IMR-90 (cell line): ENCODE measurements at regions not wholly inside any gene's neighbourhood (a gene's known extent, or its start where the extent isn't known, plus 50 kb on each side); places are given as distances from the start of the nearest gene placed in this dataset.

Experiments used
- ATAC-seq: fragments of 200-7000 bp; cut with Tn5 transposase; 2 replicates; pipeline ENCODE4 v1.9.1; 2020; ENCODE audit warnings: low read depth, mild to moderate bottlenecking, moderate library complexity
- BruUV-seq: library from RNA; stranded (reverse); fragments of 400-500 nt; replicated peaks from 2 replicates; lab custom pipeline; 2021; lab: Mats Ljungman, UMichigan
- CTCF ChIA-PET: fragments of 300-600 bp; formaldehyde crosslinking; extraction: SDS; loops from one replicate; lab custom pipeline; 2021; ENCODE audit warnings: antibody characterized with exemption; lab: Yijun Ruan, JAX
- POLR2A ChIA-PET: fragments of 300-600 bp; sonication (Branson Sonifier 250); formaldehyde crosslinking; loops from one replicate; lab custom pipeline; 2022; ENCODE audit warnings: antibody characterized with exemption; ENCODE audit not compliant: unreplicated experiment; lab: Charles Lee
- DNase-seq: peaks from one replicate; pipeline ENCODE4 v3.0.0; 2013
- H2AFZ ChIP-seq: replicated peaks from 2 replicates; pipeline ENCODE3; 2013; ENCODE audit warnings: low read length, mild to moderate bottlenecking; ENCODE audit not compliant: poor library complexity
- H2AK5ac ChIP-seq: 2 replicates; pipeline ENCODE4 v1.6.1; 2013; ENCODE audit warnings: low read depth, low read length, inconsistent platforms
- H2AK9ac ChIP-seq: replicated peaks from 2 replicates; pipeline ENCODE3; 2013; ENCODE audit warnings: mild to moderate bottlenecking, low read depth, low read length, moderate library complexity; ENCODE audit not compliant: poor library complexity
- H2BK120ac ChIP-seq: 2 replicates; pipeline ENCODE4 v1.6.1; 2013; ENCODE audit warnings: low read depth, low read length, inconsistent platforms
- H2BK15ac ChIP-seq: 3 replicates; pipeline ENCODE4 v1.6.1; 2013; ENCODE audit warnings: low read depth, low read length, inconsistent platforms
- H2BK20ac ChIP-seq: 2 replicates; pipeline ENCODE4 v1.6.1; 2013; ENCODE audit warnings: low read depth, mild to moderate bottlenecking, inconsistent platforms, low read length, moderate library complexity
- H2BK5ac ChIP-seq: 2 replicates; pipeline ENCODE4 v1.6.1; 2013; ENCODE audit warnings: mild to moderate bottlenecking, low read depth, low read length, inconsistent platforms; ENCODE audit not compliant: poor library complexity, severe bottlenecking
- H3K14ac ChIP-seq: replicated peaks from 2 replicates; pipeline ENCODE4 v1.6.1; 2013; ENCODE audit warnings: low read depth, low read length, inconsistent platforms
- H3K18ac ChIP-seq: 2 replicates; pipeline ENCODE4 v1.6.1; 2013; ENCODE audit warnings: low read depth, low read length, control low read depth
- H3K23ac ChIP-seq: 2 replicates; pipeline ENCODE4 v1.6.1; 2013; ENCODE audit warnings: low read depth, low read length, inconsistent platforms
- H3K27ac ChIP-seq: 2 replicates; pipeline ENCODE4 v1.5.1; 2013; ENCODE audit warnings: mild to moderate bottlenecking, control low read depth, low read length; ENCODE audit not compliant: insufficient read depth
- H3K27me3 ChIP-seq: 2 replicates; pipeline ENCODE4 v1.6.1; 2013; ENCODE audit warnings: low read length; ENCODE audit not compliant: control insufficient read depth, insufficient read depth
- H3K36me3 ChIP-seq: 2 replicates; pipeline ENCODE4 v1.6.1; 2013; ENCODE audit warnings: low read length, mixed read lengths; ENCODE audit not compliant: control insufficient read depth, insufficient read depth
- H3K4ac ChIP-seq: 2 replicates; pipeline ENCODE4 v1.6.1; 2013; ENCODE audit warnings: low read depth, low read length, inconsistent platforms
- H3K4me1 ChIP-seq: 2 replicates; pipeline ENCODE4 v1.6.1; 2013; ENCODE audit warnings: low read length, mixed read lengths; ENCODE audit not compliant: control insufficient read depth, insufficient read depth
- H3K4me2 ChIP-seq: 2 replicates; pipeline ENCODE4 v1.6.1; 2013; ENCODE audit warnings: low read depth, mild to moderate bottlenecking, control low read depth, low read length, moderate library complexity
- H3K4me3 ChIP-seq: 2 replicates; pipeline ENCODE4 v1.5.1; 2013; ENCODE audit warnings: low read depth, mild to moderate bottlenecking, control low read depth, low read length, moderate library complexity; ENCODE audit not compliant: insufficient read depth
- H3K56ac ChIP-seq: 2 replicates; pipeline ENCODE4 v1.6.1; 2013; ENCODE audit warnings: low read length, inconsistent platforms; ENCODE audit not compliant: insufficient read depth; ENCODE audit errors: extremely low read depth
- H3K79me1 ChIP-seq, 2 experiments: 2 replicates each; pipeline ENCODE4 v1.6.1; 2013; ENCODE audit warnings: low read length in 2 of 2, inconsistent platforms in 1 of 2, low read depth in 1 of 2
- H3K9ac ChIP-seq: 2 replicates; pipeline ENCODE4 v1.6.1; 2013; ENCODE audit warnings: low read depth, low read length, control low read depth
- H3K9me1 ChIP-seq: 2 replicates; pipeline ENCODE4 v1.6.1; 2013; ENCODE audit warnings: low read length, inconsistent platforms; ENCODE audit not compliant: insufficient read depth
- H3K9me3 ChIP-seq: 2 replicates; pipeline ENCODE4 v1.6.1; 2013; ENCODE audit warnings: low read length; ENCODE audit not compliant: control insufficient read depth, insufficient read depth
- H4K20me1 ChIP-seq: 2 replicates; pipeline ENCODE4 v1.6.1; 2013; ENCODE audit warnings: low read length, inconsistent platforms; ENCODE audit not compliant: insufficient read depth
- H4K5ac ChIP-seq: 2 replicates; pipeline ENCODE4 v1.6.1; 2013; ENCODE audit warnings: mild to moderate bottlenecking, low read depth, low read length, control low read depth
- H4K8ac ChIP-seq, 2 experiments: 2 replicates each; pipeline ENCODE4 v1.6.1; 2013; ENCODE audit warnings: low read depth in 2 of 2, low read length in 2 of 2, control low read depth in 1 of 2, inconsistent platforms in 1 of 2
- H4K91ac ChIP-seq: 2 replicates; pipeline ENCODE4 v1.6.1; 2013; ENCODE audit warnings: low read depth, low read length, inconsistent platforms; ENCODE audit not compliant: insufficient read depth
- BHLHE40 ChIP-seq: fragments of 150-350 bp; IDR thresholded peaks from 2 replicates; pipeline ENCODE4 v1.6.1; 2016; ENCODE audit warnings: mild to moderate bottlenecking, low read depth, low read length
- CEBPB ChIP-seq: IDR thresholded peaks from 2 replicates; pipeline ENCODE4 v1.6.1; 2012; ENCODE audit warnings: low read depth, low read length, improper control_type of control experiment
- CHD1 ChIP-seq: IDR thresholded peaks from 2 replicates; pipeline ENCODE4 v1.6.1; 2012; ENCODE audit warnings: low read depth, low read length, improper control_type of control experiment
- FOS ChIP-seq: fragments of 150-350 bp; IDR thresholded peaks from 2 replicates; pipeline ENCODE4 v1.6.1; 2016; ENCODE audit warnings: low read depth, low read length
- MAFK ChIP-seq: IDR thresholded peaks from 2 replicates; pipeline ENCODE4 v1.6.1; 2012; ENCODE audit warnings: low read depth, low read length, improper control_type of control experiment
- MAZ ChIP-seq: IDR thresholded peaks from 2 replicates; pipeline ENCODE4 v1.6.1; 2012; ENCODE audit warnings: low read depth, mild to moderate bottlenecking, low read length, improper control_type of control experiment, moderate library complexity, borderline replicate concordance
- MXI1 ChIP-seq: IDR thresholded peaks from 2 replicates; pipeline ENCODE4 v1.6.1; 2012; ENCODE audit warnings: low read depth, mild to moderate bottlenecking, low read length, moderate library complexity, borderline replicate concordance
- NFE2L2 ChIP-seq: fragments of 150-350 bp; IDR thresholded peaks from 2 replicates; pipeline ENCODE4 v1.6.1; 2016; ENCODE audit warnings: low read depth, mild to moderate bottlenecking, low read length
- POLR2A ChIP-seq: IDR thresholded peaks from 2 replicates; pipeline ENCODE4 v1.6.1; 2012; ENCODE audit warnings: mild to moderate bottlenecking, low read depth, low read length
- RAD21 ChIP-seq: IDR thresholded peaks from 2 replicates; pipeline ENCODE4 v1.6.1; 2012; ENCODE audit warnings: low read length, improper control_type of control experiment
- RCOR1 ChIP-seq: IDR thresholded peaks from 2 replicates; pipeline ENCODE4 v1.6.1; 2012; ENCODE audit warnings: mild to moderate bottlenecking, low read length, improper control_type of control experiment; ENCODE audit not compliant: insufficient replicate concordance
- RFX5 ChIP-seq: IDR thresholded peaks from 2 replicates; pipeline ENCODE4 v1.8.0; 2012; ENCODE audit warnings: low read depth, mild to moderate bottlenecking, low read length, moderate library complexity
- SMC3 ChIP-seq: fragments of 150-350 bp; IDR thresholded peaks from 2 replicates; pipeline ENCODE4 v1.6.1; 2016; ENCODE audit warnings: low read depth, mild to moderate bottlenecking, antibody characterized with exemption, low read length, moderate library complexity
- WGBS, 2 experiments: methylation state at CpG; one replicate each; pipeline versions ENCODE4 v1.1.5 to v1.1.7; 2013; ENCODE audit warnings: missing lambda C conversion rate in 2 of 2; ENCODE audit not compliant: insufficient read length in 1 of 2; ENCODE audit errors: extremely low coverage in 2 of 2; 5-methylcytosine and 5-hydroxymethylcytosine counted together
- dilution Hi-C: fragments of 300-500 bp; cut with HindIII; formaldehyde crosslinking; loops from one replicate; pipeline ENCODE4 v1.14.3; 2018; ENCODE audit warnings: low sequenced_read_pairs; ENCODE audit not compliant: unreplicated experiment
- in situ Hi-C: fragments of 300-500 bp; cut with MboI; formaldehyde crosslinking; loops from 3 replicates; pipeline ENCODE4 v1.14.3; 2019; ENCODE audit warnings: low sequenced_read_pairs, inconsistent platforms, mixed read lengths
- intact Hi-C: fragments of 100-400 bp; cut with micrococcal nuclease; formaldehyde crosslinking; loops from 2 replicates; pipeline ENCODE4 v1.10.0; 2022
- TF ChIP-seq, protein P1 (sequence below): fragments of 150-350 bp; IDR thresholded peaks from 2 replicates; pipeline ENCODE4 v1.6.1; 2017; ENCODE audit warnings: mild to moderate bottlenecking, antibody characterized with exemption, low read length, low read depth
- TF ChIP-seq, protein P2 (sequence below): fragments of 150-350 bp; IDR thresholded peaks from 2 replicates; pipeline ENCODE4 v1.6.1; 2016; ENCODE audit warnings: low read depth, mild to moderate bottlenecking, low read length, moderate library complexity, borderline replicate concordance
- TF ChIP-seq, protein P3 (sequence below): conservative IDR thresholded peaks from 2 replicates; pipeline ENCODE4 v1.5.1; 2012; ENCODE audit warnings: mild to moderate bottlenecking, low read depth, low read length, improper control_type of control experiment

DNA sequence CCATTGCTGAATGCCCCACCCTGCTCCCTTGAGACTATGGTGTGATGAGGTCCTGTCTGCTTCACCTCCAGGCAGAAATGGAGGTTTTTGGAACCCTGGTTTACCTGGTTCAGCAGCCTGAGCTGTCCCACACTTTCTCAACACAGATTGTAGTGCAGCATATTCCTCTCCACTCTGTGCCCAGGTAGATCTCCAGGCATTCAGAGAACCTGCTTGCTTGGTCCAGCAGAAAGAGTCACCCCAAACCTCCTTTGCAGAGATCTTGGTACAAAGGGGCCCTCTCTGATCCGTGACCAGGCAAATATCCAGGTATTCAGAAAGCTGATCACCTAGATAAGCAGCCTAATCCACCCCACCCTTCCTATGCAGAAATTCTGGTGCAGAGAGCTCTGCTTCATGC is 1288.2 kb upstream of the CRIM1 start:
- H3K4ac ChIP-seq: no peak overlapping the region
- H2AFZ ChIP-seq: no peak overlapping the region
- no peak overlapping the region for H2BK20ac ChIP-seq
- dilution Hi-C loops (no loop called here), intact Hi-C loops (no loop called here), in situ Hi-C loops (no loop called here)
- no peak overlapping the region for H3K4me2 ChIP-seq
- no peaks in the 10 kb centered on the region for H4K20me1 ChIP-seq
- H3K4me1 ChIP-seq: no peaks in the 10 kb centered on the region
- H3K79me1 ChIP-seq: no peaks in the 10 kb centered on the region
- no peak overlapping the region for H3K9ac ChIP-seq
- 0% methylated on average over 1 of the region's 1 CpG; no CpG with 5 or more reads in 1 of the 2 experiments for WGBS, 2 experiments
- no peak overlapping the region for H3K56ac ChIP-seq
- H3K27ac ChIP-seq: no peak overlapping the region
- ATAC-seq (no peak), DNase-seq (no peak)
- no peak overlapping the region for H2AK9ac ChIP-seq
- H4K5ac ChIP-seq: no peak overlapping the region
- no peak overlapping the region for H3K4me3 ChIP-seq
- H3K9me3 ChIP-seq: peaks cover 14% of the 10 kb centered on the region
- H3K9me1 ChIP-seq: no peaks in the 10 kb centered on the region
- H2AK5ac ChIP-seq: no peak overlapping the region
- no peak overlapping the region for H3K23ac ChIP-seq
- BruUV-seq: no TSS peak
- H2BK5ac ChIP-seq: no peak overlapping the region
- H3K27me3 ChIP-seq: no peaks in the 10 kb centered on the region
- TF ChIP-seq RCOR1 (no peak), FOS (no peak), MXI1 (no peak), BHLHE40 (no peak), RFX5 (no peak), MAFK (no peak), RAD21 (no peak), CEBPB (no peak), SMC3 (no peak), CHD1 (no peak), MAZ (no peak), POLR2A (no peak), NFE2L2 (no peak)
- TF ChIP-seq, protein P1, sequence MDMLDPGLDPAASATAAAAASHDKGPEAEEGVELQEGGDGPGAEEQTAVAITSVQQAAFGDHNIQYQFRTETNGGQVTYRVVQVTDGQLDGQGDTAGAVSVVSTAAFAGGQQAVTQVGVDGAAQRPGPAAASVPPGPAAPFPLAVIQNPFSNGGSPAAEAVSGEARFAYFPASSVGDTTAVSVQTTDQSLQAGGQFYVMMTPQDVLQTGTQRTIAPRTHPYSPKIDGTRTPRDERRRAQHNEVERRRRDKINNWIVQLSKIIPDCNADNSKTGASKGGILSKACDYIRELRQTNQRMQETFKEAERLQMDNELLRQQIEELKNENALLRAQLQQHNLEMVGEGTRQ: no peak
- TF ChIP-seq, protein P2, sequence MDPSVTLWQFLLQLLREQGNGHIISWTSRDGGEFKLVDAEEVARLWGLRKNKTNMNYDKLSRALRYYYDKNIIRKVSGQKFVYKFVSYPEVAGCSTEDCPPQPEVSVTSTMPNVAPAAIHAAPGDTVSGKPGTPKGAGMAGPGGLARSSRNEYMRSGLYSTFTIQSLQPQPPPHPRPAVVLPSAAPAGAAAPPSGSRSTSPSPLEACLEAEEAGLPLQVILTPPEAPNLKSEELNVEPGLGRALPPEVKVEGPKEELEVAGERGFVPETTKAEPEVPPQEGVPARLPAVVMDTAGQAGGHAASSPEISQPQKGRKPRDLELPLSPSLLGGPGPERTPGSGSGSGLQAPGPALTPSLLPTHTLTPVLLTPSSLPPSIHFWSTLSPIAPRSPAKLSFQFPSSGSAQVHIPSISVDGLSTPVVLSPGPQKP: no peak
- TF ChIP-seq, protein P3, sequence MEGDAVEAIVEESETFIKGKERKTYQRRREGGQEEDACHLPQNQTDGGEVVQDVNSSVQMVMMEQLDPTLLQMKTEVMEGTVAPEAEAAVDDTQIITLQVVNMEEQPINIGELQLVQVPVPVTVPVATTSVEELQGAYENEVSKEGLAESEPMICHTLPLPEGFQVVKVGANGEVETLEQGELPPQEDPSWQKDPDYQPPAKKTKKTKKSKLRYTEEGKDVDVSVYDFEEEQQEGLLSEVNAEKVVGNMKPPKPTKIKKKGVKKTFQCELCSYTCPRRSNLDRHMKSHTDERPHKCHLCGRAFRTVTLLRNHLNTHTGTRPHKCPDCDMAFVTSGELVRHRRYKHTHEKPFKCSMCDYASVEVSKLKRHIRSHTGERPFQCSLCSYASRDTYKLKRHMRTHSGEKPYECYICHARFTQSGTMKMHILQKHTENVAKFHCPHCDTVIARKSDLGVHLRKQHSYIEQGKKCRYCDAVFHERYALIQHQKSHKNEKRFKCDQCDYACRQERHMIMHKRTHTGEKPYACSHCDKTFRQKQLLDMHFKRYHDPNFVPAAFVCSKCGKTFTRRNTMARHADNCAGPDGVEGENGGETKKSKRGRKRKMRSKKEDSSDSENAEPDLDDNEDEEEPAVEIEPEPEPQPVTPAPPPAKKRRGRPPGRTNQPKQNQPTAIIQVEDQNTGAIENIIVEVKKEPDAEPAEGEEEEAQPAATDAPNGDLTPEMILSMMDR: no peak
- no peak overlapping the region for H2BK120ac ChIP-seq
- H3K18ac ChIP-seq: no peak overlapping the region
- no peak overlapping the region for H3K14ac ChIP-seq
- no peak overlapping the region for H2BK15ac ChIP-seq
- POLR2A ChIA-PET: no interaction called here
- no peak overlapping the region for H4K8ac ChIP-seq
- H4K91ac ChIP-seq: no peak overlapping the region
- CTCF ChIA-PET: no interaction called here
- H3K36me3 ChIP-seq: no peaks in the 10 kb centered on the region
